ENCODE measurements at regions not wholly inside any gene's neighbourhood (a gene's known extent, or its start where the extent isn't known, plus 50 kb on each side); places are given as distances from the start of the nearest gene placed in this dataset.

DNA sequence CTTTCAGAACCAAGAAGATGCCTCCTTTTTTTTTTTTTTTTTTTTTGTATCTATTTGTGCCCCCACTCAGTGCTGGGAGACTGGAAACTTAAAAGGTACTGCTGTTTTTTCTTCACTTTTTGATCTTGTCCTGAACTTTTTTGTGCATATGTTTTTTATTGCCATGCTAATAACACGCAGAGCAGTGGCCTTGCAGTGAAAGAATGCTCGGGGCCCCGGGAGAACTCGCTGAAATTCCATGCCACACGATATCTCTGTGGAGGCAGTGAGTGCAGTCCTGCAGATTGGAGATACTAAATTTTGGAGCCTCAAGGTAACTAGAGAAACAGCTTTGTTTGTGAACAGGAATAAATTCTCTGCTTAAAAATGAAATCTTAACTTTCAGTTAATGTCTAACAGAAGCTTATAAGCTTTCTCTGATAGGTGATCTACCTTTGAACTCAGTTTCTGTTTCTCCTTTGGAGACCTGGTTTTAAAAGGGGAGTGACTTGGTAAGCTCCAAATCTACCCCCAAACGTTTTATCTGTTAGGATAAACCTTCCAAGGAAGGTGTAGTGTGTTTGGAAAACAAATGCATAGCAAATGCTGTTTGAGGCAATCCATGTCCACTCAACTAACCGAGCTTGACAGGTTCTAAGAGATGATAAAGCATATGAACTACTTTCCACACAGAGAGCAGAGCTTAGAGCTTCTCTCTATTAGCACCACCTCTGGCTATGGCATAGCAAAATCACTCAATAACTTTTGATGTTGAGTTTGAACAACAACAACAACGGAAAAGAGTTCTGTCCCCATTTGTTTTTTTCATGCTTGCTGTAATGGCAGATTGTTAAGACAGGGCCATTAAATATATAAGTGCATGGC, 113.7 kb upstream of the PLXNA2 start:
- DNase-seq (ENCODE audit: low spot score in 2 of 2): no peak
- no peak overlapping the region for H3K4me3 ChIP-seq
- H3K4me1 ChIP-seq: no peaks in the 10 kb centered on the region
- H3K27me3 ChIP-seq (ENCODE audit: low read depth): no peaks in the 10 kb centered on the region
- in situ Hi-C loops (cut with MboI; ENCODE audit: low sequenced_read_pairs): no loop called here
- no peaks in the 10 kb centered on the region for H3K36me3 ChIP-seq (replicated peaks)
- H3K9me3 ChIP-seq: no peaks in the 10 kb centered on the region

DNA sequence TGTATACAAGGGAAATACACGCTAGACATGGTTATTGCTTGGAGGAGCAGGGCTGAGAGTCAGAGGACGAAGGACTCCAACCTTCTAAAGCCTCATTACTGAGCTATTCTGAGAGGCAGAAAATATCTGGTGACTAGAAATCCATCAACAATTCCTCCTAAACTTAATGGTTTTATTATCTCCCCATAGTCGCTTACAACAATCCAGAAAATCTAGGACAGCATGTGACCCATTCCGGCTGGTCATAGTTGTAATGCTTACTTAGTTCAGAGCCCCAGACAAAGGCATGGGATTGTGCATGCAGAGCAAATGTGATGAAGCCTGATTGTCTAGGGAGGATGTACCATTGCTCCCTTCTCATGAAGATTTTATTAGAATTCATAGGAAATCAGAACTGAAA, 114.5 kb upstream of the PLXNA2 start:
- Histone ChIP-seq H3K36me3 (replicated peaks) (no peaks in the 10 kb centered on the region), H3K4me1 (no peaks in the 10 kb centered on the region), H3K9me3 (no peaks in the 10 kb centered on the region), H3K4me3 (no peak overlapping the region), H3K27me3 (ENCODE audit: low read depth) (no peaks in the 10 kb centered on the region)
- no peak for DNase-seq (ENCODE audit: low spot score in 2 of 2)
- in situ Hi-C loops (cut with MboI; ENCODE audit: low sequenced_read_pairs): no loop called here

DNA sequence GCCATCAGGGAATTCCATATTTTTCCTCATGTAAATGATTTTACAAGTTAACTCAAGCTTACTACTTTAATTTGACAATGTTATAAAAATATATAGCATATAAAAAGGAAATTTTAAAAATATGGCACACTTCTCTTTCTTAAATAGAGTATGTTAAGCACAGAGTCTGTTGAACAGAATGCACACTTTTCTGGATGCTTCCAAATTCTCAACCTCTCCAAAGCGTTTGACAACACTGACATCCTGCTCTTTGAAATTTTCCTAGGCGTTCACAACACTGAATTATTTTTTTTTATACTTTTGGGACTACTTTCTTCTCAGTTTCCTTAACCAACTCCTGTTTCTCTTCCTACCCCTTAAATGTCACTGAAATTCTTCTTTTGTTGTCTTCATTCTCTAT, 117.8 kb upstream of the PLXNA2 start:
- DNase-seq (ENCODE audit: low spot score in 2 of 2): no peak
- no peaks in the 10 kb centered on the region for H3K36me3 ChIP-seq (replicated peaks)
- no peaks in the 10 kb centered on the region for H3K4me1 ChIP-seq
- in situ Hi-C loops (cut with MboI; ENCODE audit: low sequenced_read_pairs): no loop called here
- no peak overlapping the region for H3K4me3 ChIP-seq
- no peaks in the 10 kb centered on the region for H3K9me3 ChIP-seq
- no peaks in the 10 kb centered on the region for H3K27me3 ChIP-seq (ENCODE audit: low read depth)

DNA sequence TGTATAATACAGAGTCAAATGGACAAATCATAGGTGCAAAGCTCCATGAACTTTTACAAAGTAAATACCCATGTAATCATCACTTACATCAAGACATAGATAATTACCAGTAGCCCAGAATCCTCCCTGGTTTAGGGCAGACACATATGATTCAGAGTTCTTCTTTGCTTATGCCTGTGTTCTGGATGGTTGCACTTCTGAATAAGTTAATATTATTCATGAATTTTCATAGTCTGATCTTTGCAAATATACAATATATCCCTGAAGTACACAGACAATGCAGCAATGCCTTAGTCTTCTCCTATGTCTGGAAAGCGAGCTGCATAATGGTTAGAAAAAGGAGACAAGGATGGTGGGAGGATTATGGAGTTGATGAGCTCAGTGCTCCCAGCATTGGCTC, 122.4 kb upstream of the PLXNA2 start:
- Histone ChIP-seq H3K36me3 (replicated peaks) (no peaks in the 10 kb centered on the region), H3K9me3 (no peaks in the 10 kb centered on the region), H3K27me3 (ENCODE audit: low read depth) (no peaks in the 10 kb centered on the region), H3K4me3 (no peak overlapping the region), H3K4me1 (no peaks in the 10 kb centered on the region)
- no peak for DNase-seq (ENCODE audit: low spot score in 2 of 2)
- in situ Hi-C loops (cut with MboI; ENCODE audit: low sequenced_read_pairs): no loop called here

DNA sequence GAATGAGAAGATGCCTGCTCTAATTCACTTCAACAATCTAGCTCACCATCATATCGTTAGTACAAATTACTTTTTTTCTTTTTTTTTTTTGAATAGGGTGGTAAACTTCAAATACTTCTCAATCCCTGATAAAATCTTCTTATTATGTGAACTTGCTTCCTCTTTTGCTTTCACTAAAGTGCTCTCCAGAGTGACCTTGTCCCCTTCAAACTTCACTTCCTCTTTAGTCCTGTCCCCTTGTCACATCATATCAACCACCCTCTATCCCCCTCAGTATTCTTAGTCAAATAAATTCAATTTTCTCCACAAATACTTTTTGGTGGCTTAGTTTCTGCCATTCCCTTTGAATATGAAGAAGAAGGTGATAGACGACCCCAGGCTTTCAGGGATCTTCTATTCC, 124.9 kb upstream of the PLXNA2 start:
- no peak for DNase-seq (ENCODE audit: low spot score in 2 of 2)
- in situ Hi-C loops (cut with MboI; ENCODE audit: low sequenced_read_pairs): no loop called here

DNA sequence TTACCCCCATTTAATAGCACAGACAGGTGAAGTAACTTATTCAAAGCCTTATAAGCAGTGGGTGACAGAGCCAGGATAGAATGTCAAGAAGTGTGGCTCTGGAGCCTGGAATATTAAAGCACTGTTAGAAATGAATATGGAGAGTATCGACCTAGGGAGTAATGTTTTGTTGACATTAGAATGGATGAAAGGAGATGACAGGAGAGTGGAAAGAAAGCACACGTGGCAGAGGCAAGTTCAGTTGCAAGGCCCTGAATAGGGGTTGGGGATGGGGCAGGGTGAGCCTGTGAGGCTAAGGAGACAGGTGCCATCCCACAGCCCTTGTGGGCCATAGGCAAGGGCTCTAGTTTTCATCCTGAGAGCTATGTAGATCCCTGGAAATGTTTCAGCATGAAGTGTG, 125.5 kb upstream of the PLXNA2 start:
- no peaks in the 10 kb centered on the region for H3K36me3 ChIP-seq (replicated peaks)
- no peaks in the 10 kb centered on the region for H3K4me1 ChIP-seq
- no peak for DNase-seq (ENCODE audit: low spot score in 2 of 2)
- in situ Hi-C loops (cut with MboI; ENCODE audit: low sequenced_read_pairs): no loop called here
- H3K9me3 ChIP-seq: no peaks in the 10 kb centered on the region
- H3K4me3 ChIP-seq: no peak overlapping the region
- no peaks in the 10 kb centered on the region for H3K27me3 ChIP-seq (ENCODE audit: low read depth)

More for the DNA sequence above, 124.9 kb upstream of the PLXNA2 start:
- no peaks in the 10 kb centered on the region for H3K27me3 ChIP-seq (ENCODE audit: low read depth)
- H3K4me1 ChIP-seq: no peaks in the 10 kb centered on the region
- no peaks in the 10 kb centered on the region for H3K9me3 ChIP-seq
- no peaks in the 10 kb centered on the region for H3K36me3 ChIP-seq (replicated peaks)
- no peak overlapping the region for H3K4me3 ChIP-seq

DNA sequence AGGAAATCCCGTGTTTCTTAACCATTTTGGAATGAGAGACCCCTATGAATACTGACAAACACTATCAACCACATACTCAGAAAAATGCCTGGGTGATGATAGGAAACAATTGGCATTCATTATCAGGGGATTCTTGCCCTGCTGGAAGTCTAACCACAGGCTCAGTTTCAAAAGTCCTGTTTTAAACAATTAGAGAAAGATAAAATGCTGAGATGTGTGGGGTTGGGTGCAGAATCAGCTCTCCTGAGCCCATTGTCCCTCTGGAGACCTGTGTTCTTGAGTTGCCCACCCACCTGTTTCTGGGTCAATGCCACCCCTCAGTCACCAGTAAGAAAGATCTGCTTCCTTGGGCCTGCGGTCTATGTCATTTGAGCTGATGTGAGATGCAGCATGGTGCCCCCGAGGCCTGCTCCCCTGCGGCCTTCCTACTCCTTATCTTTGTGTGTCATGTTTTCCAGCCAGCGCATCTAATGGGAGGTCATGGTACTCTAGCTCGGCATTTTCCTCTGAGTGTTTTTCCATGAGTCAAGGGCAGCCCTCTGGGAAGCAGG, 130.3 kb upstream of the PLXNA2 start:
- in situ Hi-C loops (cut with MboI; ENCODE audit: low sequenced_read_pairs): no loop called here
- no peaks in the 10 kb centered on the region for H3K27me3 ChIP-seq (ENCODE audit: low read depth)
- no peak for DNase-seq (ENCODE audit: low spot score in 2 of 2)

DNA sequence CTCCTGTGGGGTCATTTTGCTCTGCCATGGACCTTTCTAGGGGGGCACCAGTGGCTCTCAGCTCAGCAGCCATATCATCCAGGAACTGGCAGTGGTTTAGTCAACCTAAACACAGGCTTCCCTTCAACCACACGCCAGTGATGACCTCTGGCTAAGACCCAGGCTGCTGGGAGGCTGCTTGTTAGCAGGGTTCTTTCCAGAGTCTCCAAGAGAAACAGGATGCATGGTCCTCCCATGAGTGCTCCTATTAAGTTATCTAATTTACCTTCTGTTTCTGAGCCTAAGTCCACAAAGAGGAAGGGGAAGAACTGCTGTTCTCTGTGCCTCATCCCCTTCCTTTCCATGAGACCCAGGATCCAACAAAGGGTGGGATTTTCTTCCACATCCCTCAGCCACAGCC, 137.3 kb upstream of the PLXNA2 start:
- Histone ChIP-seq H3K9me3 (no peaks in the 10 kb centered on the region), H3K4me1 (no peaks in the 10 kb centered on the region), H3K36me3 (replicated peaks) (no peaks in the 10 kb centered on the region), H3K27me3 (ENCODE audit: low read depth) (no peaks in the 10 kb centered on the region), H3K4me3 (no peak overlapping the region)
- no peak for DNase-seq (ENCODE audit: low spot score in 2 of 2)
- in situ Hi-C loops (cut with MboI; ENCODE audit: low sequenced_read_pairs): no loop called here

More for the DNA sequence above, 130.3 kb upstream of the PLXNA2 start:
- Histone ChIP-seq H3K9me3 (no peaks in the 10 kb centered on the region), H3K4me3 (no peak overlapping the region), H3K36me3 (replicated peaks) (no peaks in the 10 kb centered on the region), H3K4me1 (no peaks in the 10 kb centered on the region)

DNA sequence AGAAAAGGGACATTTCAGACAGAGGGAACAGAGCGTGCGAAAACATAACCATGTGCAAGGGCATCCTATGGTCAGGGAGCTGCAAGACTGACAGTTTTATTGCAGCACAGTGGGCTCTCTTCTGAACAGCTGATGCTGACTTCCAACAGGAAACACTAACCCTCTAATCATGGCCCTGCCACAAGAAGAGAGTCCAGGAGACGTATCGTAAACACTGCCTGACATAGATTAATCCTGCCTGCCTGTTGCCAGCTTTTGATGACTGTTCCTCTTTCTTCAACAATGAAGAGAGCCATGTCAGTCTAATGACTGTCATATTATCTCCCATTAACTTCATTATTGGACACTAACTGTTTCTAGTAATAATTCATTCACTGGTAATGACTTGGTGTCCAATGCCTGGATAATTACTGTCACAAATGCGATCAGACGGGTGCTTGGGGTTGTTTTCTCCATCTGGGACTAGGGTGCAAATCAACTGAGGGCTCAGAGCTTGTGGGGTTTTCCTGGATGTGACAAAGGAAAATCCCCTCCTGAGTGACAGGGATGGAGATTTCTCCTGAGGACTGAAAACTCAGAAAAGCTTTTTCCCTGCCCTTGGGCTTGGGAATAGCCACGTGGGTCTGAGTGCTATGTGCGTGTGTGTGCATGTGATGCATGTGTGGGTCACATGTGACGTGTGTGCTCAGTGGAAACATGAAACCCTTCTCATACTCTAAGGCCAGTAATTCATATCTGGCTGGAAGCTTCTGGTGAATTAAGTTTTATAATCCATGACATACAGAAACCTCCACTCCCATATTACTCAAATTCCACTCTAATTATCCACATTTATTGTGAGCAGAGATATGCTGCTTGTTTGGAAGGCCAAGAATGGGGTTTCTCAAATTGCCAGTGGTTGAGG, 144.0 kb upstream of the PLXNA2 start:
- DNase-seq (ENCODE audit: low spot score in 2 of 2): no peak
- Histone ChIP-seq H3K4me3 (no peak overlapping the region), H3K4me1 (no peaks in the 10 kb centered on the region), H3K27me3 (ENCODE audit: low read depth) (no peaks in the 10 kb centered on the region), H3K9me3 (no peaks in the 10 kb centered on the region), H3K36me3 (replicated peaks) (no peaks in the 10 kb centered on the region)
- in situ Hi-C loops (cut with MboI; ENCODE audit: low sequenced_read_pairs): no loop called here

DNA sequence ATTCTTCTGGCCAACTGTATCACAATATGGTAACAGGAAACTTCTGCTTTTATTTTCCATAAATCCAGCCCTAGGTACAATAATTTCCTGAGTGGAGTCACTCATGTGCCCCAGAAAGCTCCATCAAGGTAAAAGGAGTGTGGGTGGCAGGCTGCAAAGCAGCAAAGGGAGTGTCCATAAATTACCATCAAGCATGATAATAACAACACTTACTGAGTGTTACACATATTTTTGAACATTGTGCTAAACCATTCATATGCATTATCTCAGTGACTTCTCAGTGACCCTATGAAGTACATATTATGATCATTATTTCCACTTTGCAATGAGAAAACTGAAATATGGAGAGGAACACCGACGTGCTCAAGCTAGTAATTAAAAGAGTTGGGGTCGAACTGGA, 149.2 kb upstream of the PLXNA2 start:
- Histone ChIP-seq H3K9me3 (no peaks in the 10 kb centered on the region), H3K27me3 (ENCODE audit: low read depth) (no peaks in the 10 kb centered on the region), H3K4me3 (no peak overlapping the region), H3K36me3 (replicated peaks) (no peaks in the 10 kb centered on the region), H3K4me1 (no peaks in the 10 kb centered on the region)
- in situ Hi-C loops (cut with MboI; ENCODE audit: low sequenced_read_pairs): no loop called here
- DNase-seq (ENCODE audit: low spot score in 2 of 2): no peak

DNA sequence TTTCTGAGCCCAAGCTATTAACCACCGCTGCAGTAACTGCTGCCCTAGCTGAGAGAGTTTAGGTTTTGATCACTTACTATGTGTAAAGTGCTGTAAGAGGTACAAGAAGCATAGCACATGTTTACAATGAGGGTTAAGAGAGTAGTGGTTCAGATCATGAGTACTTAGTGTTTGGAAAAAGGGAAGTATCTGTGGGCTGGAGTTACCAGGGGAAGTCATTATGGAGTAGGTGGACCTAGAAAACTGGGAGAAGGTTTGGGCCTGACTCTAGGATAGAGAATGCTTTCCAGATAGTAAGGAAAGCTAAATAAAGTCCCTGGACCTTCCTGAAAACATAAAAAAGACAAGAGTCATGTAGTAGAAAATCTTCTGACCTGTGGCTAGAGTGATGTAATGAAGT, 149.6 kb upstream of the PLXNA2 start:
- in situ Hi-C loops (cut with MboI; ENCODE audit: low sequenced_read_pairs): no loop called here
- no peaks in the 10 kb centered on the region for H3K9me3 ChIP-seq
- no peaks in the 10 kb centered on the region for H3K36me3 ChIP-seq (replicated peaks)
- no peaks in the 10 kb centered on the region for H3K27me3 ChIP-seq (ENCODE audit: low read depth)
- no peak for DNase-seq (ENCODE audit: low spot score in 2 of 2)
- H3K4me3 ChIP-seq: no peak overlapping the region
- no peaks in the 10 kb centered on the region for H3K4me1 ChIP-seq

DNA sequence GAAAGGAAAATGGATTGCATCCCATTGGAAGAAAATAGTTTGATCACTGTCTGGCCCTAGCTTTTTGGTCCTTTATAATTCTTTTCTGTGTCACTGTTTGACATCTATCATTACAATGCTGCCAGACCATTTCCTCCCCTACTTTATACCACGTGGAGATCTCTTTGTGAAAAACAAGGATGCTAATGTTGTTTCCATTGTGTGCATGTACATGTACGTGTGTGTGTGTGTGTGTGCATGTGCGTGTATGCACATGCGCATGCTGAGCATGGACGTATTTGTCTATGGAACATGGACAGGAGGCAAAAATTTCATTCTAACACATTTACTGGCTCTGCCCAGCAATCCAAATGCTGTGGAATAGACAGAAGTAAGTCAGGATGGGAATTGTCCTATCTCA, 153.1 kb upstream of the PLXNA2 start:
- no peak for DNase-seq (ENCODE audit: low spot score in 2 of 2)
- in situ Hi-C loops (cut with MboI; ENCODE audit: low sequenced_read_pairs): no loop called here
- Histone ChIP-seq H3K4me1 (no peaks in the 10 kb centered on the region), H3K27me3 (ENCODE audit: low read depth) (no peaks in the 10 kb centered on the region), H3K9me3 (no peaks in the 10 kb centered on the region), H3K4me3 (no peak overlapping the region), H3K36me3 (replicated peaks) (no peaks in the 10 kb centered on the region)

DNA sequence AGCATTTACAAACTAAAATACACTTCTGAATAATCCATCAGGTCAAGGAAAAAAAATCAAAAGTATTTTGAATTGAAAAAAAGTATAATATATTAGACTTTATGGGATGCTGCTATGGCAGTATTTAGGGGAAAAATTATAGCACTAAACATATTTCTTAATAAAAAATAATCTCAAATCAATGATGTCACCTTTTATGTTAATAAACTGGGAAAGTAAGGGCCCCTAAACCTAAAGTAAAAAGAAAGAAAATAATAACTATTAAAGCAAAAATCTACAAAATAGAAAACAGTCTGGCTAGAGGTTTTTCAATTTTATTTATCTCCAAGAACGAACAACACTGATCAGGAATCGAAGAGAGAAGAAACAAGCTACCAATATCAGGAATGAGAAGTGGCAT, 160.8 kb upstream of the PLXNA2 start:
- no peak overlapping the region for H3K4me3 ChIP-seq
- no peaks in the 10 kb centered on the region for H3K36me3 ChIP-seq (replicated peaks)
- H3K9me3 ChIP-seq: no peaks in the 10 kb centered on the region
- H3K27me3 ChIP-seq (ENCODE audit: low read depth): no peaks in the 10 kb centered on the region
- no peak for DNase-seq (ENCODE audit: low spot score in 2 of 2)
- H3K4me1 ChIP-seq: no peaks in the 10 kb centered on the region
- in situ Hi-C loops (cut with MboI; ENCODE audit: low sequenced_read_pairs): no loop called here

DNA sequence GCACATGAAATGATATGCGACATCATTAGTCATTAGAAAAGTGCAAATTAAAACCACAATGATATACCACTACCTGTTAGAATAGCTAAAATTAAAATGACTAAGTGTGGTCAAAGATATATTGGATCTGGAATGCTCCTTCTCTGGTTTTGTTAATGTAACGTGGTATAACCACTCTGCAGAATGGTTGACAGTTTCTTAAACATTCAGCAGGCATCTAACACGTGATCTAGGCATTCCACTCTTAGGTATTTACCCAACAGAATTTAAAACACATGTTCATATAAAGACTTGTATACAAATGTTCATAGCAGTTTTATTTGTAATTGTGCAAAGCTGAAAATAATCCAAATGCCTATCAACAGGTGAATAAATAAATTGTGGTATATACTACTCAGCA, 165.0 kb upstream of the PLXNA2 start:
- Histone ChIP-seq H3K27me3 (ENCODE audit: low read depth) (no peaks in the 10 kb centered on the region), H3K9me3 (no peaks in the 10 kb centered on the region), H3K4me1 (no peaks in the 10 kb centered on the region), H3K4me3 (no peak overlapping the region), H3K36me3 (replicated peaks) (no peaks in the 10 kb centered on the region)
- no peak for DNase-seq (ENCODE audit: low spot score in 2 of 2)
- in situ Hi-C loops (cut with MboI; ENCODE audit: low sequenced_read_pairs): no loop called here
